Neural progenitor cell (in vitro differentiated cells): ENCODE measurements at regions not wholly inside any gene's neighbourhood (a gene's known extent, or its start where the extent isn't known, plus 50 kb on each side); places are given as distances from the start of the nearest gene placed in this dataset.

ENCODE experiments used
- DNase-seq: peaks from one replicate; pipeline ENCODE4 v3.0.0-alpha.2; 2016; ENCODE audit warnings: low spot score
- H2AFZ ChIP-seq: fragments of 200-600 bp; sonication (generic); replicated peaks from 2 replicates; pipeline ENCODE4 v1.6.1; 2016; ENCODE audit warnings: antibody characterized with exemption
- H3F3A ChIP-seq: fragments of 200-600 bp; sonication (generic); 2 replicates; pipeline ENCODE4 v1.6.1; 2016; ENCODE audit warnings: antibody characterized with exemption, low read depth
- H3K27ac ChIP-seq: fragments of 200-600 bp; sonication (generic); 2 replicates; pipeline ENCODE4 v1.5.1; 2016; ENCODE audit warnings: mild to moderate bottlenecking
- H3K27me3 ChIP-seq: fragments of 200-600 bp; sonication (generic); 2 replicates; pipeline ENCODE4 v1.6.1; 2016; ENCODE audit warnings: mild to moderate bottlenecking, moderate library complexity
- H3K36me3 ChIP-seq: fragments of 200-600 bp; sonication (generic); 2 replicates; pipeline ENCODE4 v1.5.1; 2016
- H3K4me1 ChIP-seq: fragments of 200-600 bp; sonication (generic); 2 replicates; pipeline ENCODE4 v1.6.1; 2016; ENCODE audit warnings: mixed run types
- H3K4me2 ChIP-seq: fragments of 200-600 bp; sonication (generic); 2 replicates; pipeline ENCODE4 v1.6.1; 2016
- H3K4me3 ChIP-seq: fragments of 200-600 bp; sonication (generic); 2 replicates; pipeline ENCODE4 v1.5.1; 2016
- H3K79me2 ChIP-seq: fragments of 200-600 bp; sonication (generic); 2 replicates; pipeline ENCODE4 v1.6.1; 2016; ENCODE audit warnings: low read depth
- H3K9ac ChIP-seq: fragments of 200-600 bp; sonication (generic); 2 replicates; pipeline ENCODE4 v1.6.1; 2016
- H3K9me3 ChIP-seq: fragments of 200-600 bp; sonication (generic); 2 replicates; pipeline ENCODE4 v1.5.1; 2016; ENCODE audit warnings: low read depth
- H4K20me1 ChIP-seq: fragments of 200-600 bp; sonication (generic); 2 replicates; pipeline ENCODE4 v1.6.1; 2016; ENCODE audit warnings: low read depth
- H3K27ac Mint-ChIP-seq: 3 replicates; pipeline ENCODE4 v1.8.0; 2021; ENCODE audit warnings: mixed read lengths
- H3K27me3 Mint-ChIP-seq: 2 replicates; pipeline ENCODE4 v1.8.0; 2022; ENCODE audit warnings: low read depth, mild to moderate bottlenecking, inconsistent platforms, moderate library complexity, mixed read lengths; ENCODE audit not compliant: insufficient read depth
- H3K36me3 Mint-ChIP-seq: 3 replicates; pipeline ENCODE4 v1.8.0; 2021; ENCODE audit warnings: mixed read lengths
- H3K4me1 Mint-ChIP-seq: 3 replicates; pipeline ENCODE4 v1.8.0; 2021; ENCODE audit warnings: mixed read lengths
- H3K4me3 Mint-ChIP-seq: 3 replicates; pipeline ENCODE4 v1.8.0; 2021; ENCODE audit warnings: mild to moderate bottlenecking, moderate library complexity, mixed read lengths
- H3K9me3 Mint-ChIP-seq: 3 replicates; pipeline ENCODE4 v1.8.0; 2020; ENCODE audit warnings: mixed read lengths
- CTCF ChIP-seq: fragments of 200-600 bp; sonication (generic); IDR thresholded peaks from 2 replicates; pipeline ENCODE4 v1.5.1; 2017; ENCODE audit warnings: antibody characterized with exemption, mild to moderate bottlenecking
- EZH2 ChIP-seq: fragments of 200-600 bp; sonication (generic); IDR thresholded peaks from 2 replicates; pipeline ENCODE4 v1.6.1; 2017; ENCODE audit warnings: antibody characterized with exemption, mild to moderate bottlenecking, moderate library complexity
- EZH2phosphoT487 ChIP-seq: fragments of 200-600 bp; sonication (generic); IDR thresholded peaks from 2 replicates; pipeline ENCODE4 v1.6.1; 2017; ENCODE audit warnings: antibody characterized with exemption

DNA sequence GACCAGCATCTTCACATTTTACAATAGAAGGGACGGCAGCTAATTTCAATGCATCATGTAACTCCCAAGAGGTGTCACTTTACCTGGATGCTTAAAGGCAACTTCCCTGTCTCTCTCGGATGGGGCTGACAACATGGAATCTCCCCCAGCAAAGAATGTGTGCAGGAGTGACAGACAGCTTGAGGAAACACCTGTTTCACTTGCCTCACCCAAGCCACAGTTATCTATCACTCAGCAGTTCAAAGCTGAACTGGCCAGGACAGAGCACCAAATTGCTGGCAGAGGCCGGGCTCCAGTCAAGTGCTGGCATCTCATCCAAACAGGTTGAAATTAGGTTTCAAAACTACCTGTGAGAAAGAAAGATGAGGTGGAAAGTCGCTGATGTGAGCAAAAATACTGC lies 538.0 kb upstream of the PLXNA2 start:
- H3F3A ChIP-seq, result peaks cover 17% of the 10 kb centered on the region

DNA sequence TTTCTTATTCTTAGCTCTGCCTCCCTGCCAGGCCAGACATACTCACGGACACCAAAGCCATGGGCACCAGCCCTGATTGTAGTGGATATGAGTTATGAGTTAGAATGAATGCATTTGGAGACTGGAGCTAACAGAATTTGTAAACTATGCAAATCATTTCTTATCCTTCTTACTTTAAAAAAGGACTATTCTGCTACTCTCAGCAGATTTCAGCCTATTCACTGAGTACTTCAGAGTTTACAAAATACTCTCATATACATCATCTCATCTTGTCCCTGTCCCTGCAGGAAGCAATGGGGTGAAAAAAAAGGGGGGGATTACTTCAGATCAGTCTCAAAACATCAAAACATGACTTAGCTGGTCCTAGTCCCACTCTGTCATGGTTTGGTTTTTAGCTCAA lies 541.4 kb upstream of the PLXNA2 start:
- Histone ChIP-seq H3K9ac (no peak overlapping the region), H3K27ac (no peak overlapping the region), H3K36me3 (no peaks in the 10 kb centered on the region), H3K4me3 (no peak overlapping the region), H2AFZ (no peak overlapping the region), H4K20me1 (no peaks in the 10 kb centered on the region), H3K27me3 (no peaks in the 10 kb centered on the region), H3K4me2 (no peak overlapping the region), H3K9me3 (no peaks in the 10 kb centered on the region), H3F3A (peaks cover 12% of the 10 kb centered on the region), H3K79me2 (no peaks in the 10 kb centered on the region), H3K4me1 (peaks cover 17% of the 10 kb centered on the region)
- no peaks in the 10 kb centered on the region for H3K36me3 Mint-ChIP-seq
- no peak overlapping the region for H3K27ac Mint-ChIP-seq
- no peaks in the 10 kb centered on the region for H3K4me1 Mint-ChIP-seq
- no peak overlapping the region for H3K4me3 Mint-ChIP-seq
- H3K9me3 Mint-ChIP-seq, result no peaks in the 10 kb centered on the region
- H3K27me3 Mint-ChIP-seq, result no peaks in the 10 kb centered on the region
- DNase-seq, result no peak
- TF ChIP-seq EZH2phosphoT487, result no peak
- TF ChIP-seq CTCF, result no peak
- no peak for TF ChIP-seq EZH2

More for the DNA sequence above, 538.0 kb upstream of the PLXNA2 start:
- Histone ChIP-seq H3K4me2 (no peak overlapping the region), H4K20me1 (no peaks in the 10 kb centered on the region), H3K36me3 (no peaks in the 10 kb centered on the region), H2AFZ (no peak overlapping the region), H3K27ac (no peak overlapping the region), H3K4me1 (peaks cover 19% of the 10 kb centered on the region), H3K27me3 (no peaks in the 10 kb centered on the region), H3K4me3 (no peak overlapping the region), H3K79me2 (no peaks in the 10 kb centered on the region), H3K9me3 (no peaks in the 10 kb centered on the region), H3K9ac (no peak overlapping the region)
- Mint-ChIP-seq H3K27me3 (peaks cover 3% of the 10 kb centered on the region), H3K9me3 (peaks cover 9% of the 10 kb centered on the region), H3K27ac (no peak overlapping the region), H3K4me3 (no peak overlapping the region), H3K4me1 (peaks cover 2% of the 10 kb centered on the region), H3K36me3 (no peaks in the 10 kb centered on the region)
- TF ChIP-seq EZH2, result no peak
- no peak for TF ChIP-seq CTCF
- TF ChIP-seq EZH2phosphoT487, result no peak
- DNase-seq, result no peak

DNA sequence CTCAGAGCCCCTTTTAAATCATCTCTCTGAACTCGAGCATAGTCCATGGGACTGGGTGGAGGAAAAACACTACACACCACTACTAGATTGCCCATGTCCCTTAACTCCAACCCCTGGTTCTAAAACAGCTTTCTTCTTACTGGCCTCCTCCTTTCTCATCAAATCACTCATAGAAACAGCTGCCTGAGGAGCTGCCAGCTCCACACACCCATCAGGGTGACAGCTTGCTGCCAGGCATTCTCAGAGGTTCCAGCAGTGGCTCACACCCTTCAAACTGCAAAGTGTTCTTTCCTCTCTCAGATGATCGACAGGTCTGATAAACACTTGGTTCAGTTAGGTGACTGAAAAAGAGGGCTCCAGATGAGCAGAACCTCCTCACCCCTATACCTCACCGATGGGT lies 543.0 kb upstream of the PLXNA2 start:
- H3K36me3 Mint-ChIP-seq, result no peaks in the 10 kb centered on the region
- Histone ChIP-seq H3K9me3 (no peaks in the 10 kb centered on the region), H3K36me3 (no peaks in the 10 kb centered on the region), H2AFZ (no peak overlapping the region), H3K4me2 (no peak overlapping the region), H3K27ac (no peak overlapping the region), H4K20me1 (no peaks in the 10 kb centered on the region), H3K4me1 (peaks cover 2% of the 10 kb centered on the region), H3K27me3 (no peaks in the 10 kb centered on the region), H3K4me3 (no peak overlapping the region), H3F3A (no peaks in the 10 kb centered on the region), H3K9ac (no peak overlapping the region), H3K79me2 (no peaks in the 10 kb centered on the region)
- no peak overlapping the region for H3K4me3 Mint-ChIP-seq
- TF ChIP-seq EZH2 (no peak), CTCF (no peak), EZH2phosphoT487 (no peak)
- H3K4me1 Mint-ChIP-seq, result peaks cover 3% of the 10 kb centered on the region
- no peak for DNase-seq
- no peak overlapping the region for H3K27ac Mint-ChIP-seq
- no peaks in the 10 kb centered on the region for H3K27me3 Mint-ChIP-seq
- no peaks in the 10 kb centered on the region for H3K9me3 Mint-ChIP-seq
